H9 (cell line): ENCODE measurements at regions not wholly inside any gene's neighbourhood (a gene's known extent, or its start where the extent isn't known, plus 50 kb on each side); places are given as distances from the start of the nearest gene placed in this dataset.

Experiments used
- DNase-seq: peaks from one replicate; pipeline ENCODE4 v3.0.0-alpha.2; 2017
- H2AFZ ChIP-seq: one replicate; pipeline ENCODE4 v1.6.1; 2013; ENCODE audit warnings: mild to moderate bottlenecking, low read length, control low read depth, moderate library complexity
- H2AK5ac ChIP-seq: 2 replicates; pipeline ENCODE4 v1.6.1; 2013; ENCODE audit warnings: low read length, control low read depth, mixed read lengths; ENCODE audit not compliant: insufficient read length
- H2BK120ac ChIP-seq: one replicate; pipeline ENCODE4 v1.6.1; 2013; ENCODE audit warnings: low read depth, mild to moderate bottlenecking, low read length, control low read depth, inconsistent platforms; ENCODE audit not compliant: poor library complexity, severe bottlenecking
- H2BK12ac ChIP-seq: 2 replicates; pipeline ENCODE4 v1.6.1; 2013; ENCODE audit warnings: low read length, control low read depth, mixed read lengths, low read depth; ENCODE audit not compliant: insufficient read length
- H2BK15ac ChIP-seq: 2 replicates; pipeline ENCODE4 v1.6.1; 2013; ENCODE audit warnings: low read depth, low read length, control low read depth
- H2BK20ac ChIP-seq: one replicate; pipeline ENCODE4 v1.6.1; 2013; ENCODE audit warnings: low read depth, mild to moderate bottlenecking, low read length, control low read depth, inconsistent platforms; ENCODE audit not compliant: poor library complexity, severe bottlenecking
- H2BK5ac ChIP-seq: 2 replicates; pipeline ENCODE4 v1.6.1; 2013; ENCODE audit warnings: low read length, control low read depth, mixed read lengths; ENCODE audit not compliant: insufficient read length
- H3K14ac ChIP-seq: 2 replicates; pipeline ENCODE4 v1.6.1; 2013; ENCODE audit warnings: low read length, control low read depth; ENCODE audit not compliant: insufficient read depth
- H3K18ac ChIP-seq: 2 replicates; pipeline ENCODE4 v1.6.1; 2013; ENCODE audit warnings: low read depth, mild to moderate bottlenecking, mixed read lengths, low read length, control low read depth; ENCODE audit not compliant: insufficient read length
- H3K23ac ChIP-seq: 2 replicates; pipeline ENCODE4 v1.6.1; 2013; ENCODE audit warnings: low read length, control low read depth, mixed read lengths, low read depth; ENCODE audit not compliant: insufficient read length
- H3K23me2 ChIP-seq: 2 replicates; pipeline ENCODE4 v1.6.1; 2013; ENCODE audit warnings: low read depth, mild to moderate bottlenecking, mixed read lengths, low read length, control low read depth; ENCODE audit not compliant: insufficient read length, poor library complexity, severe bottlenecking
- H3K27ac ChIP-seq: 2 replicates; pipeline ENCODE4 v1.5.1; 2013; ENCODE audit warnings: low read length, control low read depth, mixed read lengths, low read depth; ENCODE audit not compliant: insufficient read length
- H3K27me3 ChIP-seq: 2 replicates; pipeline ENCODE4 v1.6.1; 2013; ENCODE audit warnings: low read length, control low read depth, inconsistent platforms; ENCODE audit not compliant: insufficient read depth
- H3K4ac ChIP-seq: 2 replicates; pipeline ENCODE4 v1.6.1; 2013; ENCODE audit warnings: low read depth, mild to moderate bottlenecking, control low read depth, inconsistent platforms, low read length, moderate library complexity
- H3K4me1 ChIP-seq: 2 replicates; pipeline ENCODE4 v1.6.1; 2013; ENCODE audit warnings: low read length, control low read depth, inconsistent platforms; ENCODE audit not compliant: insufficient read depth
- H3K4me2 ChIP-seq: 2 replicates; pipeline ENCODE4 v1.6.1; 2013; ENCODE audit warnings: low read length, control low read depth, mixed read lengths; ENCODE audit not compliant: insufficient read length, insufficient read depth
- H3K56ac ChIP-seq: 2 replicates; pipeline ENCODE4 v1.6.1; 2013; ENCODE audit warnings: low read depth, mild to moderate bottlenecking, mixed read lengths, low read length, control low read depth; ENCODE audit not compliant: insufficient read length
- H3K79me1 ChIP-seq: 2 replicates; pipeline ENCODE4 v1.6.1; 2013; ENCODE audit warnings: low read depth, mild to moderate bottlenecking, moderate library complexity, low read length, control low read depth, inconsistent platforms; ENCODE audit not compliant: insufficient read depth, poor library complexity, severe bottlenecking
- H3K79me2 ChIP-seq: 2 replicates; pipeline ENCODE4 v1.6.1; 2013; ENCODE audit warnings: low read length, control low read depth, inconsistent platforms; ENCODE audit not compliant: insufficient read depth
- H3K9ac ChIP-seq: 2 replicates; pipeline ENCODE4 v1.6.1; 2013; ENCODE audit warnings: low read length, control low read depth, mixed read lengths; ENCODE audit not compliant: insufficient read length; ENCODE audit errors: extremely low read depth
- H3K9me3 ChIP-seq: one replicate; pipeline ENCODE4 v1.6.1; 2013; ENCODE audit warnings: low read depth, low read length, inconsistent platforms; ENCODE audit not compliant: control insufficient read depth
- H3T11ph ChIP-seq: one replicate; pipeline ENCODE4 v1.6.1; 2013; ENCODE audit warnings: mild to moderate bottlenecking, low read length, control low read depth, inconsistent platforms
- H4K20me1 ChIP-seq: one replicate; pipeline ENCODE4 v1.6.1; 2013; ENCODE audit not compliant: control insufficient read depth, insufficient read length, insufficient read depth
- H4K5ac ChIP-seq: 2 replicates; pipeline ENCODE4 v1.6.1; 2013; ENCODE audit warnings: low read depth, mild to moderate bottlenecking, mixed read lengths, low read length, control low read depth; ENCODE audit not compliant: insufficient read length
- H4K8ac ChIP-seq: replicated peaks from 2 replicates; pipeline ENCODE4 v1.6.1; 2013; ENCODE audit warnings: low read length, control low read depth, mixed read lengths, low read depth; ENCODE audit not compliant: insufficient read length
- H4K91ac ChIP-seq: 2 replicates; pipeline ENCODE4 v1.6.1; 2013; ENCODE audit warnings: low read depth, mild to moderate bottlenecking, moderate library complexity, mixed read lengths, low read length, control low read depth; ENCODE audit not compliant: insufficient read length
- H3K27ac Mint-ChIP-seq, 3 experiments: 2 replicates in 2 of 3; 3 replicates in 1 of 3; pipeline ENCODE4 v1.8.0; 2020 to 2021; ENCODE audit warnings: mixed read lengths in 3 of 3, mild to moderate bottlenecking in 1 of 3, moderate library complexity in 1 of 3
- H3K27me3 Mint-ChIP-seq: 2 replicates; pipeline ENCODE4 v1.8.0; 2021; ENCODE audit warnings: low read depth, mild to moderate bottlenecking, moderate library complexity, mixed read lengths
- H3K36me3 Mint-ChIP-seq, 3 experiments: 2 replicates in 2 of 3; 3 replicates in 1 of 3; pipeline ENCODE4 v1.8.0; 2020 to 2021; ENCODE audit warnings: low read depth in 3 of 3, mixed read lengths in 3 of 3; ENCODE audit not compliant: insufficient read depth in 1 of 3
- H3K4me1 Mint-ChIP-seq, 2 experiments: 2 replicates each; pipeline ENCODE4 v1.8.0; 2020; ENCODE audit warnings: mixed read lengths in 2 of 2
- H3K4me3 Mint-ChIP-seq, 2 experiments: 2 replicates in 1 of 2; 3 replicates in 1 of 2; pipeline ENCODE4 v1.8.0; 2020 to 2021; ENCODE audit warnings: mild to moderate bottlenecking in 2 of 2, mixed read lengths in 2 of 2, moderate library complexity in 1 of 2
- H3K9me3 Mint-ChIP-seq, 2 experiments: 2 replicates in 1 of 2; 3 replicates in 1 of 2; pipeline ENCODE4 v1.8.0; 2020; ENCODE audit warnings: mild to moderate bottlenecking in 2 of 2, mixed read lengths in 2 of 2, moderate library complexity in 1 of 2
- WGBS: extraction: QIAGEN DNeasy Blood & Tissue Kit; methylation state at CpG from one replicate; pipeline ENCODE4 v1.1.7; 2013; ENCODE audit warnings: missing lambda C conversion rate, low lambda C conversion rate, mixed read lengths; ENCODE audit not compliant: insufficient read length; ENCODE audit errors: extremely low coverage; 5-methylcytosine and 5-hydroxymethylcytosine counted together
- TF ChIP-seq, protein P1 (sequence below): fragments of 200-600 bp; sonication (generic); conservative IDR thresholded peaks from 3 replicates; pipeline ENCODE4 v1.8.0; 2021; ENCODE audit warnings: antibody characterized with exemption, mild to moderate bottlenecking

DNA sequence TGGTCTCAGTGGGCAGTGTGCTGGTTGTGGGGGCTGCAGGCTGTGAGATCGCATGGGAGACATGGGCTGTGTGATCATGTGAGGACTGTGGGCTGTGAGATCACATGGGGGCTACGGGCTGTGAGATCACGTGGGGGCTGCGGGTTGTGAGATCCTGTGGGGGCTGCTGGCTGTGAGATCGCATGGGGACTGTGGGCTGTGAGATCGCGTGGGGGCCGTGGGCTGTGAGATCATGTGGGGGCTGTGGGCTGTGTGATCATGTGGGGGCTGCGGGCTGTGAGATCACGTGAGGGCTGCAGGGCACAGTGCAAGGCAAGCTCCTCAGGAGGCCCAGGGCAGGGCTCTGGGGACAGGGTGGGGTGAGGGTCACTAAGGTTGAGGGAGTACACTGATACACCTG lies 140.5 kb upstream of the CST7 start:
- H3K9me3 ChIP-seq: no peaks in the 10 kb centered on the region
- no peak overlapping the region for H4K91ac ChIP-seq
- H3K79me1 ChIP-seq: no peaks in the 10 kb centered on the region
- no peak overlapping the region for H2BK12ac ChIP-seq
- H4K8ac ChIP-seq: no peak overlapping the region
- no peak overlapping the region for H3K27ac ChIP-seq
- Mint-ChIP-seq H3K27me3 (no peaks in the 10 kb centered on the region), H3K9me3 (peaks cover 0 to 6% of the 10 kb centered on the region in 2 experiments; a peak in 2 of 5 replicates), H3K4me3 (no peak overlapping the region), H3K27ac (no peak overlapping the region; a peak in 1 of 7 replicates), H3K4me1 (no peaks in the 10 kb centered on the region), H3K36me3 (no peaks in the 10 kb centered on the region)
- H3T11ph ChIP-seq: no peak overlapping the region
- H3K18ac ChIP-seq: no peak overlapping the region
- TF ChIP-seq, protein P1, sequence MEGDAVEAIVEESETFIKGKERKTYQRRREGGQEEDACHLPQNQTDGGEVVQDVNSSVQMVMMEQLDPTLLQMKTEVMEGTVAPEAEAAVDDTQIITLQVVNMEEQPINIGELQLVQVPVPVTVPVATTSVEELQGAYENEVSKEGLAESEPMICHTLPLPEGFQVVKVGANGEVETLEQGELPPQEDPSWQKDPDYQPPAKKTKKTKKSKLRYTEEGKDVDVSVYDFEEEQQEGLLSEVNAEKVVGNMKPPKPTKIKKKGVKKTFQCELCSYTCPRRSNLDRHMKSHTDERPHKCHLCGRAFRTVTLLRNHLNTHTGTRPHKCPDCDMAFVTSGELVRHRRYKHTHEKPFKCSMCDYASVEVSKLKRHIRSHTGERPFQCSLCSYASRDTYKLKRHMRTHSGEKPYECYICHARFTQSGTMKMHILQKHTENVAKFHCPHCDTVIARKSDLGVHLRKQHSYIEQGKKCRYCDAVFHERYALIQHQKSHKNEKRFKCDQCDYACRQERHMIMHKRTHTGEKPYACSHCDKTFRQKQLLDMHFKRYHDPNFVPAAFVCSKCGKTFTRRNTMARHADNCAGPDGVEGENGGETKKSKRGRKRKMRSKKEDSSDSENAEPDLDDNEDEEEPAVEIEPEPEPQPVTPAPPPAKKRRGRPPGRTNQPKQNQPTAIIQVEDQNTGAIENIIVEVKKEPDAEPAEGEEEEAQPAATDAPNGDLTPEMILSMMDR: no peak
- no peak overlapping the region for H3K23ac ChIP-seq
- H2AFZ ChIP-seq: no peak overlapping the region
- no peak overlapping the region for H2AK5ac ChIP-seq
- H2BK5ac ChIP-seq: no peak overlapping the region
- no peak overlapping the region for H3K9ac ChIP-seq
- H3K27me3 ChIP-seq: no peaks in the 10 kb centered on the region
- no peak for DNase-seq
- no peaks in the 10 kb centered on the region for H3K79me2 ChIP-seq
- no peak overlapping the region for H3K4me2 ChIP-seq
- WGBS: no CpG with 5 or more reads among the region's 10 CpGs
- H2BK15ac ChIP-seq: no peak overlapping the region
- no peak overlapping the region for H3K56ac ChIP-seq
- H4K5ac ChIP-seq: no peak overlapping the region
- H3K4me1 ChIP-seq: no peaks in the 10 kb centered on the region
- no peaks in the 10 kb centered on the region for H4K20me1 ChIP-seq
- no peak overlapping the region; the same call in 1 of the 2 replicates for H3K14ac ChIP-seq
- no peak overlapping the region for H2BK20ac ChIP-seq
- H2BK120ac ChIP-seq: no peak overlapping the region
- H3K4ac ChIP-seq: no peak overlapping the region
- H3K23me2 ChIP-seq: no peaks in the 10 kb centered on the region
